ENCODE measurements at regions not wholly inside any gene's neighbourhood (a gene's known extent, or its start where the extent isn't known, plus 50 kb on each side); places are given as distances from the start of the nearest gene placed in this dataset.

DNA sequence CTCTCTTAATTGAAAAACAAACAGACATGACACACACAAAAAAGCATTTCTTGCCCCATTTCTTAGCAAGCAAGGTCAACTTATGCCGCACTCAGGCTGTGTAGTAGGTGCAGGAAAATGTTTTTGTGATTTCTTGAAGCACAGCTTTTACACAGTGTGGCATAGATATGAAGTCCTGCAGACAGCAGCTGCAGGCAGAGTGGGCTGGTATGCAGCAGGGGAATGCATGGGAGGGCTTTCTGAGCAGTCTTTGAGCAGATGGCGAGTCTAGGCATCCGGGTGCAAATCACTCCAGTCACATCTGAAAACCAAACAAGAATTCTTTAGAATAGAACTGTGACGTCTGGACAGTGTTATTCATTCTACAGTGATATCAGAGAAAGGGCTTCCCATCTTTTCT lies 87.5 kb downstream of the BLID start:
- TF ChIP-seq CTCF (IDR thresholded peaks at IDR 0.05), result no peak
- no peak for TF ChIP-seq POLR2A (IDR thresholded peaks at IDR 0.05)
- TF ChIP-seq POLR2AphosphoS5 (IDR thresholded peaks at IDR 0.05), result no peak

All from breast epithelium (tissue), 3 donors.